ENCODE measurements at regions not wholly inside any gene's neighbourhood (a gene's known extent, or its start where the extent isn't known, plus 50 kb on each side); places are given as distances from the start of the nearest gene placed in this dataset.
"Not testable (repeated sequence)": the region's sequence is repeated elsewhere in the genome, so short reads cannot be mapped to it uniquely, and the experiment has no call there.

- DNase-seq (ENCODE audit: low read depth in 4 of 6, low spot score in 6 of 6), result no peak
- Histone ChIP-seq H3K36me3 (ENCODE audit: control insufficient read depth, insufficient read depth, low read length) (no peaks in the 10 kb centered on the region), H3K27ac (ENCODE audit: low read depth, low read length) (no peak overlapping the region), H3K4me1 (ENCODE audit: control insufficient read depth, insufficient read depth, low read length) (peaks cover 11% of the 10 kb centered on the region), H3K4me3 (ENCODE audit: low read depth, low read length) (no peak overlapping the region), H3K9me3 (ENCODE audit: control insufficient read depth, insufficient read depth, low read length) (no peaks in the 10 kb centered on the region), H3K27me3 (ENCODE audit: control insufficient read depth, insufficient read depth, low read length) (no peaks in the 10 kb centered on the region)
- WGBS (ENCODE audit: insufficient coverage), result 56% methylated on average over 5 of the region's 9 CpGs
Measured at GRCh38 chr10:11668847-11669610, 57.6 kb upstream of the USP6NL start.

DNA sequence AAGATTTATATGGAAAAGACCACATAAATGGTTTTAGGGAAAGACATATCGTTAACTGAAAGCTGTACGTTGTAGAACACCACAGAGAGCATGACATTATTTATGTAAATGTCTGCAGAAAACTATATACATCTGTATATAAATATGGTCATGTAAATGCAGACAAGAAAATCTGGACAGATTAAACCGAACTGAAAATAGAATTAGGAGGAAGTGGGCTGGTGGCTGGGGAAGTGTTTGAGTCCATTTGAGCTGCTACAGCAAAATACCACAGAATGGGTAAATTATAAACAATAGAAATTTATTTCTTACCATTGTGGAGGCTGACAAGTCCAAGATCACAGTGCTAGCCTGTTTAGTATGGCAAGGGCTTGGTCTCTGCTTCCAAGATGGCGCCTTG lies 56.3 kb upstream of the USP6NL start:
- no peak for DNase-seq (ENCODE audit: low read depth in 4 of 6, low spot score in 6 of 6)
- Histone ChIP-seq H3K4me3 (ENCODE audit: low read depth, low read length) (no peak overlapping the region), H3K27me3 (ENCODE audit: control insufficient read depth, insufficient read depth, low read length) (no peaks in the 10 kb centered on the region), H3K36me3 (ENCODE audit: control insufficient read depth, insufficient read depth, low read length) (no peaks in the 10 kb centered on the region), H3K9me3 (ENCODE audit: control insufficient read depth, insufficient read depth, low read length) (no peaks in the 10 kb centered on the region), H3K4me1 (ENCODE audit: control insufficient read depth, insufficient read depth, low read length) (peaks cover under 1% of the 10 kb centered on the region), H3K27ac (ENCODE audit: low read depth, low read length) (no peak overlapping the region)
- no CpG with 5 or more reads among the region's 4 CpGs for WGBS (ENCODE audit: insufficient coverage)

GRCh38 chr10:11663763-11664555 lies 52.5 kb upstream of the USP6NL start:
- 88% methylated on average over 8 of the region's 13 CpGs for WGBS (ENCODE audit: insufficient coverage)
- Histone ChIP-seq H3K9me3 (ENCODE audit: control insufficient read depth, insufficient read depth, low read length) (no peaks in the 10 kb centered on the region), H3K4me3 (ENCODE audit: low read depth, low read length) (no peak overlapping the region), H3K27ac (ENCODE audit: low read depth, low read length) (no peak overlapping the region), H3K27me3 (ENCODE audit: control insufficient read depth, insufficient read depth, low read length) (no peaks in the 10 kb centered on the region), H3K4me1 (ENCODE audit: control insufficient read depth, insufficient read depth, low read length) (peaks cover 5% of the 10 kb centered on the region), H3K36me3 (ENCODE audit: control insufficient read depth, insufficient read depth, low read length) (no peaks in the 10 kb centered on the region)
- no peak for DNase-seq (ENCODE audit: low read depth in 4 of 6, low spot score in 6 of 6)

- not testable (repeated sequence) for DNase-seq (ENCODE audit: low read depth in 4 of 6, low spot score in 6 of 6); H3K27me3 ChIP-seq (ENCODE audit: control insufficient read depth, insufficient read depth, low read length); H3K36me3 ChIP-seq (ENCODE audit: control insufficient read depth, insufficient read depth, low read length); H3K27ac ChIP-seq (ENCODE audit: low read depth, low read length); H3K4me3 ChIP-seq (ENCODE audit: low read depth, low read length); H3K4me1 ChIP-seq (ENCODE audit: control insufficient read depth, insufficient read depth, low read length); H3K9me3 ChIP-seq (ENCODE audit: control insufficient read depth, insufficient read depth, low read length)
- WGBS (ENCODE audit: insufficient coverage), result 100% methylated on average over 2 of the region's 5 CpGs
Measured at GRCh38 chr10:11663126-11663515, 51.7 kb upstream of the USP6NL start.

DNA sequence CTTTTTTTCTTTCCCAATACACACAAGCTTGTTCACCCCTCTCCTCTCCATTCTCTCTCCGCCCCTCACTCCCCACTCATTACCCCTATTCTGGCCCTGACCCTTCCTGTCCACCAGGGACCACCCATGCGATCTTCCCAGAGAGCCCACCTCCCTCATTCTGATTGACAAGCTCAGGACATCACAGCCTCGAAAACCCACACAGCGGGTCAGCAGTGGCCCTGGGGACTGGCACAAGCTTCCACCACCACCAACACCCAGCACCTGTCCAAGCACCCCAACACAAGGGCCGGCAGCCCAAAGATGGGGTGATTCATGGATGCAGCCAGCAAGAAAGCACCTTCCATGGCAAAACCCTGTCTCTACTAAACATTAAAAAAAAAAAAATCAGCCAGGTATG lies 50.0 kb upstream of the USP6NL start:
- DNase-seq (ENCODE audit: low read depth in 4 of 6, low spot score in 6 of 6), result no peak
- H3K4me3 ChIP-seq (ENCODE audit: low read depth, low read length), result no peak overlapping the region
- WGBS (ENCODE audit: insufficient coverage), result 73% methylated on average over 5 of the region's 5 CpGs

More for the DNA sequence above, 50.0 kb upstream of the USP6NL start:
- H3K9me3 ChIP-seq (ENCODE audit: control insufficient read depth, insufficient read depth, low read length), result no peaks in the 10 kb centered on the region
- H3K27ac ChIP-seq (ENCODE audit: low read depth, low read length), result no peak overlapping the region
- peaks cover 5% of the 10 kb centered on the region for H3K4me1 ChIP-seq (ENCODE audit: control insufficient read depth, insufficient read depth, low read length)
- no peaks in the 10 kb centered on the region for H3K36me3 ChIP-seq (ENCODE audit: control insufficient read depth, insufficient read depth, low read length)
- H3K27me3 ChIP-seq (ENCODE audit: control insufficient read depth, insufficient read depth, low read length), result no peaks in the 10 kb centered on the region

All from spinal cord (tissue), 9 donors.